Ovary (tissue), 3 donors: ENCODE measurements at regions not wholly inside any gene's neighbourhood (a gene's known extent, or its start where the extent isn't known, plus 50 kb on each side); places are given as distances from the start of the nearest gene placed in this dataset.

Experiments
- CTCF ChIP-seq, 3 donors: fragments of 450-650 bp in 2 of 3; fragments of 200-600 bp in 1 of 3; IDR thresholded peaks; one replicate each; pipeline versions ENCODE4 v1.5.1 to v1.8.0; 2016 to 2022; ENCODE audit warnings: antibody characterized with exemption in 3 of 3, mild to moderate bottlenecking in 1 of 3
- EP300 ChIP-seq: sonication (generic); formaldehyde crosslinking; IDR thresholded peaks from one replicate; pipeline ENCODE4 v1.6.1; 2017; ENCODE audit warnings: antibody characterized with exemption
- POLR2A ChIP-seq: fragments of 450-650 bp; IDR thresholded peaks from one replicate; pipeline ENCODE4 v1.6.1; 2017; ENCODE audit warnings: antibody characterized with exemption, mild to moderate bottlenecking, moderate library complexity
- donor health status: DM: no; HTN: no; CAD: no.

GRCh38 chr5:168184103-168184502, 107.3 kb upstream of the WWC1 start:
- TF ChIP-seq CTCF (IDR thresholded peaks at IDR 0.05) (no peak), EP300 (no peak), POLR2A (no peak)
